ENCODE measurements at regions not wholly inside any gene's neighbourhood (a gene's known extent, or its start where the extent isn't known, plus 50 kb on each side); places are given as distances from the start of the nearest gene placed in this dataset.

GRCh38 chr6:14447240-14447639 is 329.7 kb downstream of the CD83 start:
- ChIA-PET POLR2A (no interaction called here), CTCF (no interaction called here), RAD21 (ENCODE audit: low non-redundant PET in 1 of 2, low total read pairs in 2 of 2, uncharacterized antibody in 2 of 2, unreplicated experiment in 2 of 2) (no interaction called here)
- Histone ChIP-seq H3K27ac (ENCODE audit: low read depth, low read length) (no peak overlapping the region), H3K9me3 (ENCODE audit: control insufficient read depth in 1 of 2, insufficient read depth in 1 of 2, low read depth in 1 of 2, low read length in 2 of 2) (no peaks in the 10 kb centered on the region), H4K20me1 (ENCODE audit: insufficient read depth) (no peaks in the 10 kb centered on the region), H3K4me2 (ENCODE audit: low read length) (no peak overlapping the region), H2AFZ (ENCODE audit: low read depth, low read length, poor library complexity, severe bottlenecking) (no peak overlapping the region), H3K36me3 (ENCODE audit: control insufficient read depth in 1 of 2, insufficient read depth in 2 of 2, low read length in 2 of 2) (no peaks in the 10 kb centered on the region), H3K79me2 (ENCODE audit: insufficient read depth, low read length) (no peaks in the 10 kb centered on the region), H3K4me3 (replicated peaks in 1 of 2; ENCODE audit: low read depth in 1 of 2, low read length in 2 of 2) (no peak overlapping the region), H3K27me3 (ENCODE audit: insufficient read depth, low read length) (no peaks in the 10 kb centered on the region), H3K9me2 (ENCODE audit: insufficient read depth) (no peaks in the 10 kb centered on the region), H3K9ac (ENCODE audit: low read length) (no peak overlapping the region), H3K4me1 (ENCODE audit: control insufficient read depth in 1 of 2, insufficient read depth in 2 of 2, low read length in 2 of 2) (no peaks in the 10 kb centered on the region)
- no TSS peak for BruUV-seq (replicated peaks)
- ATAC-seq (no peak), DNase-seq (ENCODE audit: low read depth, low spot score) (no peak)
- no peak for TF ChIP-seq RAD21 (IDR thresholded peaks at IDR 0.05; ENCODE audit: low read depth)
- intact Hi-C loops (cut with micrococcal nuclease), result no loop called here

- no peak overlapping the region for H2AFZ ChIP-seq (ENCODE audit: low read depth, low read length, poor library complexity, severe bottlenecking)
- no peaks in the 10 kb centered on the region for H3K9me2 ChIP-seq (ENCODE audit: insufficient read depth)
- BruUV-seq (replicated peaks), result no TSS peak
- DNase-seq (ENCODE audit: low read depth, low spot score) (no peak), ATAC-seq (no peak)
- H3K4me2 ChIP-seq (ENCODE audit: low read length), result no peak overlapping the region
- ChIA-PET CTCF (no interaction called here), RAD21 (ENCODE audit: low non-redundant PET in 1 of 2, low total read pairs in 2 of 2, uncharacterized antibody in 2 of 2, unreplicated experiment in 2 of 2) (no interaction called here), POLR2A (no interaction called here)
- no peak overlapping the region for H3K9ac ChIP-seq (ENCODE audit: low read length)
- TF ChIP-seq CEBPB (IDR thresholded peaks at IDR 0.05; ENCODE audit: low read depth) (no peak), RAD21 (IDR thresholded peaks at IDR 0.05; ENCODE audit: low read depth) (no peak), JUND (IDR thresholded peaks at IDR 0.05) (no peak), FOSL1 (IDR thresholded peaks at IDR 0.05; ENCODE audit: low read depth) (no peak), POLR2A (IDR thresholded peaks at IDR 0.05; ENCODE audit: borderline replicate concordance, extremely low read depth, insufficient read depth, insufficient read length) (no peak), YY1 (IDR thresholded peaks at IDR 0.05; ENCODE audit: extremely low read depth, insufficient replicate concordance, low read depth, low read length) (no peak), MAX (IDR thresholded peaks at IDR 0.05) (no peak), ATF3 (IDR thresholded peaks at IDR 0.05) (no peak), ZNF274 (IDR thresholded peaks at IDR 0.05; ENCODE audit: low read depth, low read length) (no peak), ZBTB33 (IDR thresholded peaks at IDR 0.05; ENCODE audit: extremely low read depth, insufficient replicate concordance, low read length) (no peak), SIN3A (IDR thresholded peaks at IDR 0.05; ENCODE audit: low read depth) (no peak), CBX3 (IDR thresholded peaks at IDR 0.05; ENCODE audit: low read depth) (no peak), EZH2 (IDR thresholded peaks at IDR 0.05) (no peak), REST (IDR thresholded peaks at IDR 0.05; ENCODE audit: low read depth) (no peak), SRF (IDR thresholded peaks at IDR 0.05; ENCODE audit: low read depth) (no peak), ELF1 (IDR thresholded peaks at IDR 0.05; ENCODE audit: borderline replicate concordance, low read depth) (no peak), POLR2AphosphoS5 (IDR thresholded peaks at IDR 0.05; ENCODE audit: low read depth, low read length) (no peak)
- H4K20me1 ChIP-seq (ENCODE audit: insufficient read depth), result no peaks in the 10 kb centered on the region
- H3K27me3 ChIP-seq (ENCODE audit: insufficient read depth, low read length), result no peaks in the 10 kb centered on the region
- intact Hi-C loops (cut with micrococcal nuclease), result no loop called here
- no peaks in the 10 kb centered on the region for H3K36me3 ChIP-seq (ENCODE audit: control insufficient read depth in 1 of 2, insufficient read depth in 2 of 2, low read length in 2 of 2)
- H3K4me3 ChIP-seq (replicated peaks in 1 of 2; ENCODE audit: low read depth in 1 of 2, low read length in 2 of 2), result no peak overlapping the region
- H3K9me3 ChIP-seq (ENCODE audit: control insufficient read depth in 1 of 2, insufficient read depth in 1 of 2, low read depth in 1 of 2, low read length in 2 of 2), result no peaks in the 10 kb centered on the region
- no peak overlapping the region for H3K27ac ChIP-seq (ENCODE audit: low read depth, low read length)
- no peaks in the 10 kb centered on the region for H3K79me2 ChIP-seq (ENCODE audit: insufficient read depth, low read length)
- H3K4me1 ChIP-seq (ENCODE audit: control insufficient read depth in 1 of 2, insufficient read depth in 2 of 2, low read length in 2 of 2), result no peaks in the 10 kb centered on the region
These were observed 330.7 kb downstream of the CD83 start for GRCh38 chr6:14448246-14448645.

Data from HCT116 (cell line).